HL-60 (cell line): ENCODE measurements at regions not wholly inside any gene's neighbourhood (a gene's known extent, or its start where the extent isn't known, plus 50 kb on each side); places are given as distances from the start of the nearest gene placed in this dataset.

Experiments used
- CTCF ChIP-seq: IDR thresholded peaks from one replicate; pipeline ENCODE4 v1.5.1; 2011; ENCODE audit warnings: low read length, control low read depth, inconsistent platforms; ENCODE audit not compliant: insufficient read depth
- POLR2AphosphoS5 ChIP-seq: IDR thresholded peaks from 2 replicates; pipeline ENCODE4 v1.6.1; 2012; ENCODE audit warnings: low read depth
- SPI1 ChIP-seq: IDR thresholded peaks from 2 replicates; pipeline ENCODE4 v1.6.1; 2012; ENCODE audit warnings: low read depth, mild to moderate bottlenecking, borderline replicate concordance

GRCh38 chr5:20231040-20231439 lies 243.0 kb upstream of the CDH18 start:
- TF ChIP-seq CTCF (no peak), POLR2AphosphoS5 (no peak), SPI1 (no peak)
